ENCODE measurements at regions not wholly inside any gene's neighbourhood (a gene's known extent, or its start where the extent isn't known, plus 50 kb on each side); places are given as distances from the start of the nearest gene placed in this dataset.

- H3K27ac Mint-ChIP-seq: no peak overlapping the region
Measured at GRCh38 chr12:125245581-125246557, 180.6 kb downstream of the AACS start.

GRCh38 chr12:125247477-125247876 lies 182.2 kb downstream of the AACS start:
- Mint-ChIP-seq H3K4me1 (ENCODE audit: low read depth) (no peaks in the 10 kb centered on the region), H3K4me3 (no peak overlapping the region), H3K27ac (no peak overlapping the region), H3K36me3 (no peaks in the 10 kb centered on the region), H3K9me3 (ENCODE audit: low read depth) (no peaks in the 10 kb centered on the region), H3K27me3 (peaks cover 3% of the 10 kb centered on the region)

More at GRCh38 chr12:125245581-125246557, 180.6 kb downstream of the AACS start:
- no peak overlapping the region for H3K4me3 Mint-ChIP-seq
- no peaks in the 10 kb centered on the region for H3K4me1 Mint-ChIP-seq (ENCODE audit: low read depth)
- peaks cover 3% of the 10 kb centered on the region for H3K27me3 Mint-ChIP-seq
- H3K9me3 Mint-ChIP-seq (ENCODE audit: low read depth): no peaks in the 10 kb centered on the region
- no peaks in the 10 kb centered on the region for H3K36me3 Mint-ChIP-seq

DNA sequence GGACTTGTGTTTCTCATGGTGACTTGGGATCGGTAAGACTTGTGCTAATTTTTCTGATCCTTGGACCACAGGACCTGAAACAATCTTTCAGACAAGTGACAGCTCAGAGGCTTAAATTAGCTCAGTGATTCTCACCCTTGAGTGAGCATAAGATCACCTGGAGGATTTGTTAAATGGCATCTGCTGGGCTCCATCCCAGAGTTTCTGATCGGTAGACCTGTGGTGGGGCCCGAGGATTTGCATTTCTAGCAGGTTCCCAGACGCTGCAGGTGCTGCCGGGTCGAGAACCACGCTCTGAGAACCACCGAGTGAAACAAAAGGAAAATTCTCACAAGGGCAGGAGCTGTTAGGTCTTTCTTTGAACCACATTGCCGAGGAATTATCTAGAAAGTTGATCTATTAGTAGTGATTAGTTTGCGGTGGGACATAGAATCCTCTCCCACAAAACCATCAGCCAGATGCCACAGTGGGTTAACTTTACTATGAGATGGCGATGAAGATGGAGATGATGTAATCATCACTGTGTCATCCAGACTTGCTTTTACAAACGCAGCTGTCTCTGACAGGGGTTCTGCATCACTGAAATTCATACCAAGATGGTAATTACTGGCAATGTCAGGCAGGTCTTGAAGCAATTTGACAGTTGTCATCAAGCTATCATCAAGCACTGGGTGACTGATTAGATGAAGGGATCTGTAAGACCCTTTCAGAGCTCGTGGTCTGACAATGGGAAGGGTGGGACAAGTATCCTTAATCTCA lies 184.0 kb downstream of the AACS start:
- Mint-ChIP-seq H3K4me3 (no peak overlapping the region), H3K27ac (no peak overlapping the region), H3K9me3 (ENCODE audit: low read depth) (no peaks in the 10 kb centered on the region), H3K36me3 (no peaks in the 10 kb centered on the region), H3K27me3 (peaks cover 3% of the 10 kb centered on the region), H3K4me1 (ENCODE audit: low read depth) (no peaks in the 10 kb centered on the region)

- Mint-ChIP-seq H3K9me3 (ENCODE audit: low read depth) (no peaks in the 10 kb centered on the region), H3K27me3 (peaks cover 2% of the 10 kb centered on the region), H3K36me3 (no peaks in the 10 kb centered on the region), H3K4me1 (ENCODE audit: low read depth) (no peaks in the 10 kb centered on the region), H3K4me3 (no peak overlapping the region), H3K27ac (no peak overlapping the region)
Measured at GRCh38 chr12:125249932-125250331, 184.7 kb downstream of the AACS start.

GRCh38 chr12:125254236-125254635 lies 189.0 kb downstream of the AACS start:
- Mint-ChIP-seq H3K36me3 (no peaks in the 10 kb centered on the region), H3K9me3 (ENCODE audit: low read depth) (no peaks in the 10 kb centered on the region), H3K27ac (no peak overlapping the region), H3K4me3 (no peak overlapping the region), H3K4me1 (ENCODE audit: low read depth) (no peaks in the 10 kb centered on the region), H3K27me3 (peaks cover 2% of the 10 kb centered on the region)

DNA sequence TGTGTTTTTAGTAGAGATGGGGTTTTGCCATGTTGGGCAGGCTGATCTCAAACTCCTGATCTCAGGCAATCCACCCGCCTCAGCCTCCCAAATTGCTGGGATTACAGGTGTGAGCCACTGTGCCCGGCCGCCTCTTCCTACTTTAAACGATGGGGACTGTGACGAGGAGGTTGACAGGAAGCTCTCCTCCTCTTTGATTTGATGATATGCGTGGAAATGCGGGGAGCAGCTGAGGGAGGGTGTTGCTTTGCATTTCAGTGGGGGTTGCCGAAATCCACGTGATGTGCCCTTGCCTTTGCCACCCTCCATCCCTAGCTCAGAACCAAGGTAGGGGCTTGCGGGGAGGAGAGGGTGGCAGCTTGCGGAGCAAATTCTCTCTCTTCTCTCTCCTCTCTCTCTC lies 189.6 kb downstream of the AACS start:
- no peaks in the 10 kb centered on the region for H3K9me3 Mint-ChIP-seq (ENCODE audit: low read depth)
- no peak overlapping the region for H3K27ac Mint-ChIP-seq
- peaks cover 2% of the 10 kb centered on the region for H3K27me3 Mint-ChIP-seq
- no peak overlapping the region for H3K4me3 Mint-ChIP-seq
- no peaks in the 10 kb centered on the region for H3K36me3 Mint-ChIP-seq
- H3K4me1 Mint-ChIP-seq (ENCODE audit: low read depth): no peaks in the 10 kb centered on the region

- Mint-ChIP-seq H3K9me3 (ENCODE audit: low read depth) (no peaks in the 10 kb centered on the region), H3K36me3 (no peaks in the 10 kb centered on the region), H3K4me1 (ENCODE audit: low read depth) (no peaks in the 10 kb centered on the region), H3K27ac (no peak overlapping the region), H3K4me3 (no peak overlapping the region), H3K27me3 (peaks cover 2% of the 10 kb centered on the region)
Measured at GRCh38 chr12:125255935-125256633, 190.8 kb downstream of the AACS start.

DNA sequence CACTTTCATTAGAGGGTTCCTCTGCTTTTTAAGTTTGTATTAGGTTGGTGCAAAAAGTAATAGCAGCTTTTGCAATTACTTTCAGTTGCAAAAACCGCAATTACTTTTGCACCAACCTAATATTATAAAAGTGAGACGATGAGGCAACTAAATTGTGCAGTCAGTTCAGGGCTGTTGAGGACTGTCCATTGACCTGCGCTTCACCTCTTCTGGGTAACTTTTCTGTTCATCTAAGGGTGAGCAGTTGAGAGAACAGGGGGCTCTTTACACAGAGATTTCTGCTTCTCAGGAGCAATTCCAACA lies 191.3 kb downstream of the AACS start:
- Mint-ChIP-seq H3K4me3 (no peak overlapping the region), H3K9me3 (ENCODE audit: low read depth) (no peaks in the 10 kb centered on the region), H3K36me3 (no peaks in the 10 kb centered on the region), H3K27me3 (peaks cover 2% of the 10 kb centered on the region), H3K27ac (no peak overlapping the region), H3K4me1 (ENCODE audit: low read depth) (no peaks in the 10 kb centered on the region)

DNA sequence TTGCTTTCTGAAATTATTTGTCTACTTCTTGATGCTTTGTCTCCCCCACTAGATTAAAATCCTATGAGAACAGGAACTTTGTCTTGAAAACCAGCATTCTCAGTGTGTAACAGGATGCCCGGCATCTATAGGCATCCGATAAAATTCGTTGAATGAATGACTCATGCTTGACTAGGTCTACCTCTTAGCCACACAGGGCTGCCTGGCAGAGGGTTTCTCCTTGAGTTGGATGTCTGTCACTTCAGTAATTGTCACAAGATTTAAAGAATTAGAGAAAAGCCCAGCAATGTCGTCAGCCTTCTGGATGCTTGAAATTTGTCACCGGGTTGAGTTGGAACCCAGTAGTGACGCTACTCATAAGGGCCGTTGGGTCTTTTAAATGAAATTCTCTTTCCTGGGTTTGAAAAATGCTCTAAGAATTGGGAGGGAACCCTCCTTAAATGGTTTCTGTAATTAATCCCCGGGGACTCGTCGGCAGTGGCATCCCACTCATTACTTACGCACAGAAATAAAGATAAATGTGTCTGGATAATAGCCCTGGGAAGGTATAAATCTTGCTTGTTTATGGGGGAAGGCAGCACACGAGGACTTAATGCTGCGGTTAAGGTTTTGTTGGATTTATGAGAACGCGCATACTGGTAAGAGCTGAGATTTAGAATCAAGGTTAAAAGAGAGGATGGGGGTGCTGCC lies 194.1 kb downstream of the AACS start:
- peaks cover under 1% of the 10 kb centered on the region for H3K27me3 Mint-ChIP-seq

GRCh38 chr12:125262851-125263250 lies 197.6 kb downstream of the AACS start:
- no peak overlapping the region for H3K4me3 Mint-ChIP-seq
- H3K36me3 Mint-ChIP-seq: no peaks in the 10 kb centered on the region
- H3K9me3 Mint-ChIP-seq (ENCODE audit: low read depth): no peaks in the 10 kb centered on the region
- H3K4me1 Mint-ChIP-seq (ENCODE audit: low read depth): no peaks in the 10 kb centered on the region
- H3K27me3 Mint-ChIP-seq: no peaks in the 10 kb centered on the region
- no peak overlapping the region for H3K27ac Mint-ChIP-seq

More for the DNA sequence above, 194.1 kb downstream of the AACS start:
- no peaks in the 10 kb centered on the region for H3K9me3 Mint-ChIP-seq (ENCODE audit: low read depth)
- H3K4me1 Mint-ChIP-seq (ENCODE audit: low read depth): no peaks in the 10 kb centered on the region
- no peaks in the 10 kb centered on the region for H3K36me3 Mint-ChIP-seq
- H3K4me3 Mint-ChIP-seq: no peak overlapping the region
- H3K27ac Mint-ChIP-seq: no peak overlapping the region

DNA sequence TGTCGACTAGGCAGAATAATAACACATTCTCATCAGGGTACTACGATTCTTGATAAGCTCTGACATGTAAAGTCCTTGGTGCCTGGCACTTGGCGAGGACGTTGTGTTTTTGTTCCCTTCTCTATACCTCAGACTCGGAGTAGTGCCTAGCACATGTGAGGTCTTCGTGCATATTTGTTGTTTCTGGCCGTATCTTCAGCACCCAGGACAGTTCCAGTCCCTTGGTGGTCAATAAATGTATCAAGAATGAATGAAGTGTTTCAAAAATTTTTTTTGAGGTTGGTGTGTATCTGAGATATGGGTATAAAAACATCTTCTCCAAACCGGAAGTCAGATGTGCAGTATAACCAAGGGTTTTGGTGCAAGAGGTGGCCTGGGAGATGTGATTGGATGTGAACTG lies 198.2 kb downstream of the AACS start:
- no peak overlapping the region for H3K4me3 Mint-ChIP-seq
- H3K36me3 Mint-ChIP-seq: no peaks in the 10 kb centered on the region
- no peak overlapping the region for H3K27ac Mint-ChIP-seq
- H3K9me3 Mint-ChIP-seq (ENCODE audit: low read depth): no peaks in the 10 kb centered on the region
- no peaks in the 10 kb centered on the region for H3K27me3 Mint-ChIP-seq
- H3K4me1 Mint-ChIP-seq (ENCODE audit: low read depth): no peaks in the 10 kb centered on the region

DNA sequence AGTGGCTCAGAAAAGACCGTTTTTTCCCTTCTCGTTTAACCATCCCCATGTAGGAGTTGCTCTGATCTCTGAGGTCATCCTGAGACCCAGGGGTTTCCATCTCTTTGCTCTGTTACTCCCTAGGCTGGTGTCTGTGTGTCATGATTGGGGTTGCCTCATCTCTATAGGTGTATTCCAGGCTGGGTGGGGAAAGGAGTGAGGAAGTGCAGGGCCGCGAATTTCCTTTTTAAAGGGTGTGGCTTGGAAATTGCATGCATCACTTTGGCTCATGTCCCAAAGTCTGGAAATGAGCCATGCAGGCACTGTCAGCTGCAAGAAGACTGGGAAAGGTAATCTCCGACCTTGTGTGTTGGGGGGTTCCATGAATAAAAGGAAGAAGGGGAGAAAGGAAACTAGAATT lies 201.9 kb downstream of the AACS start:
- no peaks in the 10 kb centered on the region for H3K36me3 Mint-ChIP-seq
- no peak overlapping the region for H3K4me3 Mint-ChIP-seq
- no peaks in the 10 kb centered on the region for H3K4me1 Mint-ChIP-seq (ENCODE audit: low read depth)
- H3K27ac Mint-ChIP-seq: no peak overlapping the region
- H3K27me3 Mint-ChIP-seq: peaks cover 2% of the 10 kb centered on the region
- H3K9me3 Mint-ChIP-seq (ENCODE audit: low read depth): no peaks in the 10 kb centered on the region

DNA sequence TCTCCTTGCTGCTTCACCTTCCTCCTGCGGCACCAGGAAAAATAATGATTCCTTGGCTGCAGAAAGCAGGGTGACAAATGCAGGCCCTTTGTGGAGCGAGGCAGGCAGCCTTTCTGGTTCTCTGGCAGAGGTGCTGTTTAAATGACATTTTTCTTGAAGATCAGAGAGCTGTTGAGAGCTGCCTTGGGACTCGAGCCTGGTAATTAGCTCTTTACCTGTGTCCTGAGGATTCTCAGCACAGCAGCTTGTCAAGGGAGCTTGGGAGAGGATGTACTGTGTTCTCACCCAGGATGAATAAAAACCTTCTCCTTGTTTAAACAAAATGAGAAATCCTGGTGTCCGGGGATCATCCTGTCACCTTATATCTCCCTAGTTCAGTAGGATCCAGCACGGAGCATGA lies 204.0 kb downstream of the AACS start:
- no peaks in the 10 kb centered on the region for H3K36me3 Mint-ChIP-seq
- peaks cover 2% of the 10 kb centered on the region for H3K27me3 Mint-ChIP-seq
- H3K9me3 Mint-ChIP-seq (ENCODE audit: low read depth): no peaks in the 10 kb centered on the region
- H3K4me1 Mint-ChIP-seq (ENCODE audit: low read depth): no peaks in the 10 kb centered on the region
- no peak overlapping the region for H3K4me3 Mint-ChIP-seq
- H3K27ac Mint-ChIP-seq: no peak overlapping the region

DNA sequence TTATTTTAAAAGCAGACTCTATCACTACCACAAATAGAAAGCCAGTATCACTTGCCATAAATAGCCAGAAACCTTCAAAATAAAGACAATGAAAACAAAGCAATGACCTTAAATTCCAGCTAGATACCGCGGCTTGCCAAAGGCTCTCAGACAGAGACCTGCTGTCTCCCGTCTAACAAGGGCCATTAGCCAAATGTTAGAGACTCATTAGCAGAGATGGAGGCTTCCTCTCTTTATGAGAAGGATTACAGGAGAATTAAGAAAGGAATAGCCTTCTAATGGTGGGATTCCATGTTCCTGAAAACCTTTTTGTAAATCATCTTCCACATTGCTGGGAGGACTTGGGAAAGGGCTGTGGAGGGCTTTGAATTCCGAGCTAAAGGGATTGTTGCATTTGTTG lies 206.7 kb downstream of the AACS start:
- Mint-ChIP-seq H3K4me1 (ENCODE audit: low read depth) (no peaks in the 10 kb centered on the region), H3K27ac (no peak overlapping the region), H3K27me3 (peaks cover 2% of the 10 kb centered on the region), H3K36me3 (no peaks in the 10 kb centered on the region), H3K4me3 (no peak overlapping the region), H3K9me3 (ENCODE audit: low read depth) (no peaks in the 10 kb centered on the region)
